ENCODE measurements at regions not wholly inside any gene's neighbourhood (a gene's known extent, or its start where the extent isn't known, plus 50 kb on each side); places are given as distances from the start of the nearest gene placed in this dataset.
A peak's percentile ranks its signal among the peaks of the same experiment; 100 is the strongest.

- Histone ChIP-seq H3K27ac (ENCODE audit: low read depth, low read length) (no peak overlapping the region), H4K20me1 (ENCODE audit: control insufficient read depth, insufficient read depth, low read depth, low read length) (no peaks in the 10 kb centered on the region), H3K27me3 (ENCODE audit: control insufficient read depth, low read length) (peaks cover 6% of the 10 kb centered on the region; the same call in 1 of the 2 replicates), H3K9me2 (replicated peaks; ENCODE audit: control insufficient read depth, low read length) (no peaks in the 10 kb centered on the region), H3K79me2 (ENCODE audit: control insufficient read depth, low read length) (no peaks in the 10 kb centered on the region), H3F3A (ENCODE audit: control insufficient read depth, insufficient read depth) (no peaks in the 10 kb centered on the region), H3K4me2 (ENCODE audit: low read length) (no peak overlapping the region), H3K36me3 (ENCODE audit: control insufficient read depth, low read length) (no peaks in the 10 kb centered on the region), H3K4me1 (ENCODE audit: control insufficient read depth, low read length) (no peaks in the 10 kb centered on the region), H3K4me3 (ENCODE audit: low read length) (no peak overlapping the region), H3K9me3 (ENCODE audit: control insufficient read depth, insufficient read depth, low read length) (no peaks in the 10 kb centered on the region)
- TF ChIP-seq, protein P1, sequence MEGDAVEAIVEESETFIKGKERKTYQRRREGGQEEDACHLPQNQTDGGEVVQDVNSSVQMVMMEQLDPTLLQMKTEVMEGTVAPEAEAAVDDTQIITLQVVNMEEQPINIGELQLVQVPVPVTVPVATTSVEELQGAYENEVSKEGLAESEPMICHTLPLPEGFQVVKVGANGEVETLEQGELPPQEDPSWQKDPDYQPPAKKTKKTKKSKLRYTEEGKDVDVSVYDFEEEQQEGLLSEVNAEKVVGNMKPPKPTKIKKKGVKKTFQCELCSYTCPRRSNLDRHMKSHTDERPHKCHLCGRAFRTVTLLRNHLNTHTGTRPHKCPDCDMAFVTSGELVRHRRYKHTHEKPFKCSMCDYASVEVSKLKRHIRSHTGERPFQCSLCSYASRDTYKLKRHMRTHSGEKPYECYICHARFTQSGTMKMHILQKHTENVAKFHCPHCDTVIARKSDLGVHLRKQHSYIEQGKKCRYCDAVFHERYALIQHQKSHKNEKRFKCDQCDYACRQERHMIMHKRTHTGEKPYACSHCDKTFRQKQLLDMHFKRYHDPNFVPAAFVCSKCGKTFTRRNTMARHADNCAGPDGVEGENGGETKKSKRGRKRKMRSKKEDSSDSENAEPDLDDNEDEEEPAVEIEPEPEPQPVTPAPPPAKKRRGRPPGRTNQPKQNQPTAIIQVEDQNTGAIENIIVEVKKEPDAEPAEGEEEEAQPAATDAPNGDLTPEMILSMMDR (IDR thresholded peaks at IDR 0.05; ENCODE audit: low read depth, low read length, poor library complexity, severe bottlenecking): no peak
- TF ChIP-seq EZH2phosphoT487 (IDR thresholded peaks at IDR 0.05; ENCODE audit: borderline replicate concordance, low read length): no peak
Measured at GRCh38 chr9:73074176-73074708, 77.4 kb upstream of the ANXA1 start.

GRCh38 chr9:73073337-73074175 lies 78.1 kb upstream of the ANXA1 start:
- Histone ChIP-seq H3K79me2 (ENCODE audit: control insufficient read depth, low read length) (no peaks in the 10 kb centered on the region), H4K20me1 (ENCODE audit: control insufficient read depth, insufficient read depth, low read depth, low read length) (no peaks in the 10 kb centered on the region), H3K27me3 (ENCODE audit: control insufficient read depth, low read length) (peaks cover 6% of the 10 kb centered on the region; the same call in 1 of the 2 replicates), H3K9me3 (ENCODE audit: control insufficient read depth, insufficient read depth, low read length) (no peaks in the 10 kb centered on the region), H3F3A (ENCODE audit: control insufficient read depth, insufficient read depth) (no peaks in the 10 kb centered on the region), H3K9me2 (replicated peaks; ENCODE audit: control insufficient read depth, low read length) (no peaks in the 10 kb centered on the region), H3K4me3 (ENCODE audit: low read length) (no peak overlapping the region), H3K27ac (ENCODE audit: low read depth, low read length) (no peak overlapping the region), H3K4me2 (ENCODE audit: low read length) (no peak overlapping the region), H3K36me3 (ENCODE audit: control insufficient read depth, low read length) (no peaks in the 10 kb centered on the region), H3K4me1 (ENCODE audit: control insufficient read depth, low read length) (no peaks in the 10 kb centered on the region)
- TF ChIP-seq EZH2phosphoT487 (IDR thresholded peaks at IDR 0.05; ENCODE audit: borderline replicate concordance, low read length): no peak
- TF ChIP-seq, protein P1 (IDR thresholded peaks at IDR 0.05; ENCODE audit: low read depth, low read length, poor library complexity, severe bottlenecking): no peak

- H3K4me2 ChIP-seq (ENCODE audit: low read length): no peak overlapping the region
- H3K4me3 ChIP-seq (ENCODE audit: low read length): no peak overlapping the region
- no peaks in the 10 kb centered on the region for H3F3A ChIP-seq (ENCODE audit: control insufficient read depth, insufficient read depth)
- H4K20me1 ChIP-seq (ENCODE audit: control insufficient read depth, insufficient read depth, low read depth, low read length): no peaks in the 10 kb centered on the region
- H3K9me3 ChIP-seq (ENCODE audit: control insufficient read depth, insufficient read depth, low read length): no peaks in the 10 kb centered on the region
- H3K79me2 ChIP-seq (ENCODE audit: control insufficient read depth, low read length): no peaks in the 10 kb centered on the region
- H3K9me2 ChIP-seq (replicated peaks; ENCODE audit: control insufficient read depth, low read length): no peaks in the 10 kb centered on the region
- no peak overlapping the region for H3K27ac ChIP-seq (ENCODE audit: low read depth, low read length)
- no peak for TF ChIP-seq EZH2phosphoT487 (IDR thresholded peaks at IDR 0.05; ENCODE audit: borderline replicate concordance, low read length)
- TF ChIP-seq, protein P1 (IDR thresholded peaks at IDR 0.05; ENCODE audit: low read depth, low read length, poor library complexity, severe bottlenecking): peak; percentile 47
- no peaks in the 10 kb centered on the region for H3K4me1 ChIP-seq (ENCODE audit: control insufficient read depth, low read length)
- no peaks in the 10 kb centered on the region for H3K36me3 ChIP-seq (ENCODE audit: control insufficient read depth, low read length)
- H3K27me3 ChIP-seq (ENCODE audit: control insufficient read depth, low read length): no peaks in the 10 kb centered on the region
Measured at GRCh38 chr9:73067074-73067473, 84.6 kb upstream of the ANXA1 start.

Data from DOHH2 (cell line).